ENCODE measurements at regions not wholly inside any gene's neighbourhood (a gene's known extent, or its start where the extent isn't known, plus 50 kb on each side); places are given as distances from the start of the nearest gene placed in this dataset.
A peak's percentile ranks its signal among the peaks of the same experiment; 100 is the strongest.

GRCh38 chr1:116824631-116825206 lies 70.5 kb downstream of the CD2 start:
- H2AFZ ChIP-seq (ENCODE audit: low read depth, low read length) = peak overlapping the region; percentile 64
- H3K9ac ChIP-seq (ENCODE audit: low read length) = peak overlapping the region; percentile 52
- Mint-ChIP-seq H3K27ac (ENCODE audit: unreplicated experiment) (no peak overlapping the region), H3K9me3 (ENCODE audit: unreplicated experiment) (no peaks in the 10 kb centered on the region), H3K4me1 (ENCODE audit: low read depth, unreplicated experiment) (peaks cover 32% of the 10 kb centered on the region), H3K4me3 (ENCODE audit: unreplicated experiment) (peak overlapping the region; percentile 41), H3K36me3 (ENCODE audit: low read depth, unreplicated experiment) (no peaks in the 10 kb centered on the region), H3K27me3 (ENCODE audit: low read depth, unreplicated experiment) (no peaks in the 10 kb centered on the region)
- H3K4me1 ChIP-seq (ENCODE audit: insufficient read depth, low read length) = peaks cover 32% of the 10 kb centered on the region
- no peak overlapping the region for H3K4me2 ChIP-seq (ENCODE audit: low read length)
- H3K9me3 ChIP-seq (ENCODE audit: insufficient read depth, low read depth, low read length) = no peaks in the 10 kb centered on the region
- H3K36me3 ChIP-seq (ENCODE audit: insufficient read depth, low read length) = no peaks in the 10 kb centered on the region
- no peaks in the 10 kb centered on the region for H3K27me3 ChIP-seq (ENCODE audit: insufficient read depth, low read length)
- FAIRE-seq (no peak), DNase-seq (ENCODE audit: low read depth) (no peak)
- no peaks in the 10 kb centered on the region for H4K20me1 ChIP-seq (ENCODE audit: insufficient read depth, low read length)
- H3K4me3 ChIP-seq (ENCODE audit: insufficient read depth, low read depth, low read length) = no peak overlapping the region
- peak overlapping the region; percentile 11 for H3K27ac ChIP-seq (ENCODE audit: low read depth, low read length)
- no peaks in the 10 kb centered on the region for H3K79me2 ChIP-seq (ENCODE audit: insufficient read depth, low read length)
- TF ChIP-seq CTCF (IDR thresholded peaks at IDR 0.05; ENCODE audit: insufficient read depth, low read depth, low read length) = no peak
- TF ChIP-seq EZH2 (IDR thresholded peaks at IDR 0.05; ENCODE audit: insufficient read depth, low read length) = no peak

- peak overlapping the region; percentile 52 for H3K9ac ChIP-seq (ENCODE audit: low read length)
- H3K9me3 ChIP-seq (ENCODE audit: insufficient read depth, low read depth, low read length) = no peaks in the 10 kb centered on the region
- no peaks in the 10 kb centered on the region for H3K36me3 ChIP-seq (ENCODE audit: insufficient read depth, low read length)
- peak overlapping the region; percentile 41 for H3K4me3 Mint-ChIP-seq (ENCODE audit: unreplicated experiment)
- FAIRE-seq = no peak
- H3K4me1 ChIP-seq (ENCODE audit: insufficient read depth, low read length) = peaks cover 26% of the 10 kb centered on the region
- H3K9me3 Mint-ChIP-seq (ENCODE audit: unreplicated experiment) = no peaks in the 10 kb centered on the region
- H3K27ac ChIP-seq (ENCODE audit: low read depth, low read length) = peak overlapping the region; percentile 11
- DNase-seq (ENCODE audit: low read depth) = no peak
- no peaks in the 10 kb centered on the region for H3K27me3 ChIP-seq (ENCODE audit: insufficient read depth, low read length)
- TF ChIP-seq CTCF (IDR thresholded peaks at IDR 0.05; ENCODE audit: insufficient read depth, low read depth, low read length) (no peak), EZH2 (IDR thresholded peaks at IDR 0.05; ENCODE audit: insufficient read depth, low read length) (no peak)
- H3K4me1 Mint-ChIP-seq (ENCODE audit: low read depth, unreplicated experiment) = peaks cover 29% of the 10 kb centered on the region
- H3K79me2 ChIP-seq (ENCODE audit: insufficient read depth, low read length) = no peaks in the 10 kb centered on the region
- no peaks in the 10 kb centered on the region for H3K36me3 Mint-ChIP-seq (ENCODE audit: low read depth, unreplicated experiment)
- H3K27ac Mint-ChIP-seq (ENCODE audit: unreplicated experiment) = peak overlapping the region; percentile 91
- H3K27me3 Mint-ChIP-seq (ENCODE audit: low read depth, unreplicated experiment) = no peaks in the 10 kb centered on the region
- peak overlapping the region; percentile 64 for H2AFZ ChIP-seq (ENCODE audit: low read depth, low read length)
- H3K4me3 ChIP-seq (ENCODE audit: insufficient read depth, low read depth, low read length) = no peak overlapping the region
- H4K20me1 ChIP-seq (ENCODE audit: insufficient read depth, low read length) = no peaks in the 10 kb centered on the region
- H3K4me2 ChIP-seq (ENCODE audit: low read length) = no peak overlapping the region
Measured at GRCh38 chr1:116825207-116825719, 71.0 kb downstream of the CD2 start.

GRCh38 chr1:116825720-116826438 lies 71.6 kb downstream of the CD2 start:
- no peaks in the 10 kb centered on the region for H3K27me3 Mint-ChIP-seq (ENCODE audit: low read depth, unreplicated experiment)
- Histone ChIP-seq H3K4me3 (ENCODE audit: insufficient read depth, low read depth, low read length) (no peak overlapping the region), H3K4me2 (ENCODE audit: low read length) (no peak overlapping the region), H3K9me3 (ENCODE audit: insufficient read depth, low read depth, low read length) (no peaks in the 10 kb centered on the region), H3K36me3 (ENCODE audit: insufficient read depth, low read length) (no peaks in the 10 kb centered on the region), H2AFZ (ENCODE audit: low read depth, low read length) (peak overlapping the region; percentile 64), H3K9ac (ENCODE audit: low read length) (peak overlapping the region; percentile 52), H3K4me1 (ENCODE audit: insufficient read depth, low read length) (peaks cover 21% of the 10 kb centered on the region), H3K27me3 (ENCODE audit: insufficient read depth, low read length) (no peaks in the 10 kb centered on the region), H3K79me2 (ENCODE audit: insufficient read depth, low read length) (no peaks in the 10 kb centered on the region), H4K20me1 (ENCODE audit: insufficient read depth, low read length) (no peaks in the 10 kb centered on the region), H3K27ac (ENCODE audit: low read depth, low read length) (no peak overlapping the region)
- H3K4me1 Mint-ChIP-seq (ENCODE audit: low read depth, unreplicated experiment) = peaks cover 27% of the 10 kb centered on the region
- no peak for FAIRE-seq
- no peaks in the 10 kb centered on the region for H3K9me3 Mint-ChIP-seq (ENCODE audit: unreplicated experiment)
- no peak overlapping the region for H3K4me3 Mint-ChIP-seq (ENCODE audit: unreplicated experiment)
- H3K27ac Mint-ChIP-seq (ENCODE audit: unreplicated experiment) = peak overlapping the region; percentile 91
- DNase-seq (ENCODE audit: low read depth) = no peak
- TF ChIP-seq EZH2 (IDR thresholded peaks at IDR 0.05; ENCODE audit: insufficient read depth, low read length) (no peak), CTCF (IDR thresholded peaks at IDR 0.05; ENCODE audit: insufficient read depth, low read depth, low read length) (no peak)
- no peaks in the 10 kb centered on the region for H3K36me3 Mint-ChIP-seq (ENCODE audit: low read depth, unreplicated experiment)

Measured in astrocyte (in vitro differentiated cells and primary cell).